Lower leg skin (tissue), 3 donors: ENCODE measurements at regions not wholly inside any gene's neighbourhood (a gene's known extent, or its start where the extent isn't known, plus 50 kb on each side); places are given as distances from the start of the nearest gene placed in this dataset.
"Not testable (repeated sequence)": the region's sequence is repeated elsewhere in the genome, so short reads cannot be mapped to it uniquely, and the experiment has no call there.

Experiments used
- POLR2A ChIP-seq, 2 donors: fragments of 450-650 bp; IDR thresholded peaks; one replicate each; pipeline ENCODE4 v1.6.1; 2016 to 2017; ENCODE audit warnings: antibody characterized with exemption in 2 of 2, mild to moderate bottlenecking in 1 of 2, moderate library complexity in 1 of 2
- TF ChIP-seq, protein P1 (sequence below), 3 donors: fragments of 450-650 bp; IDR thresholded peaks; one replicate each; pipeline ENCODE4 v1.5.1; 2016; ENCODE audit warnings: antibody characterized with exemption in 3 of 3, mild to moderate bottlenecking in 3 of 3, moderate library complexity in 2 of 3

DNA sequence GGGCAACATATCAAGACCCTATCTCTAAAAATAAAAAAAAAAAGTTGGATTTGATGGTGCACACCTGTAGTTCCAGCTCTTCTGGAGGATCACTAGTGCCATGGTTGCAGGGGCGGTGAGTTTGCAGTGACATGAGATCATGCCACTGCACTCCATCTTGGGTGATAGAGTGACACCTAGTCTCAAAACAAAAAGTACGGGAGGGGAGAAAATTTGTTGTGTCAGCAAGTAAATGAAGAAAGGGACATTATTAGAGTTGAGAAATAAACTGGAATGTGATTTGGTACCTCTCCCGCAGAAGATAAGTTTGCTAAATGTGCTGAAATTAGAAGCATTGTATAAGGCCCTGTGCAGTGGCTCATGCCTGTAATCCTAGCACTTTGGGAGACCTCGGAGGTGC is 105.1 kb downstream of the PPIAL4G start:
- TF ChIP-seq, protein P1, sequence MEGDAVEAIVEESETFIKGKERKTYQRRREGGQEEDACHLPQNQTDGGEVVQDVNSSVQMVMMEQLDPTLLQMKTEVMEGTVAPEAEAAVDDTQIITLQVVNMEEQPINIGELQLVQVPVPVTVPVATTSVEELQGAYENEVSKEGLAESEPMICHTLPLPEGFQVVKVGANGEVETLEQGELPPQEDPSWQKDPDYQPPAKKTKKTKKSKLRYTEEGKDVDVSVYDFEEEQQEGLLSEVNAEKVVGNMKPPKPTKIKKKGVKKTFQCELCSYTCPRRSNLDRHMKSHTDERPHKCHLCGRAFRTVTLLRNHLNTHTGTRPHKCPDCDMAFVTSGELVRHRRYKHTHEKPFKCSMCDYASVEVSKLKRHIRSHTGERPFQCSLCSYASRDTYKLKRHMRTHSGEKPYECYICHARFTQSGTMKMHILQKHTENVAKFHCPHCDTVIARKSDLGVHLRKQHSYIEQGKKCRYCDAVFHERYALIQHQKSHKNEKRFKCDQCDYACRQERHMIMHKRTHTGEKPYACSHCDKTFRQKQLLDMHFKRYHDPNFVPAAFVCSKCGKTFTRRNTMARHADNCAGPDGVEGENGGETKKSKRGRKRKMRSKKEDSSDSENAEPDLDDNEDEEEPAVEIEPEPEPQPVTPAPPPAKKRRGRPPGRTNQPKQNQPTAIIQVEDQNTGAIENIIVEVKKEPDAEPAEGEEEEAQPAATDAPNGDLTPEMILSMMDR (IDR thresholded peaks at IDR 0.05), result not testable (repeated sequence)
- not testable (repeated sequence) for TF ChIP-seq POLR2A (IDR thresholded peaks at IDR 0.05)
